H1 (cell line): ENCODE measurements at regions not wholly inside any gene's neighbourhood (a gene's known extent, or its start where the extent isn't known, plus 50 kb on each side); places are given as distances from the start of the nearest gene placed in this dataset.

Experiments used
- CTCF ChIA-PET: fragments of 300-600 bp; sonication (Branson Sonifier 250); formaldehyde crosslinking; loops from one replicate; lab custom pipeline; 2021; ENCODE audit not compliant: partially characterized antibody; lab: Charles Lee
- POLR2A ChIA-PET: fragments of 300-600 bp; sonication (Branson Sonifier 250); formaldehyde crosslinking; loops from one replicate; lab custom pipeline; 2021; ENCODE audit warnings: inconsistent platforms; ENCODE audit not compliant: partially characterized antibody; lab: Charles Lee
- DNase-seq, 2 experiments: peaks; one replicate each; pipeline versions ENCODE4 v3.0.0 to v3.0.0-alpha.2; 2010 to 2022; ENCODE audit warnings: low spot score in 2 of 2, low read depth in 1 of 2, mixed read lengths in 1 of 2
- FAIRE-seq: peaks from 2 replicates; lab custom pipeline; 2011; peaks lifted over from hg19 to GRCh38; lab: Jason Lieb, UNC
- H2AFZ ChIP-seq: 2 replicates; pipeline ENCODE4 v1.8.1; 2012; ENCODE audit warnings: low read length, inconsistent platforms
- H2AK5ac ChIP-seq: 2 replicates; pipeline ENCODE4 v1.6.1; 2013; ENCODE audit warnings: low read depth, low read length
- H2BK120ac ChIP-seq: replicated peaks from 2 replicates; pipeline ENCODE3; 2013; ENCODE audit warnings: low read depth, low read length, inconsistent platforms
- H2BK12ac ChIP-seq: 2 replicates; pipeline ENCODE4 v1.6.1; 2013; ENCODE audit warnings: low read depth, low read length
- H2BK15ac ChIP-seq: 2 replicates; pipeline ENCODE4 v1.6.1; 2013; ENCODE audit warnings: low read length
- H2BK20ac ChIP-seq: 2 replicates; pipeline ENCODE4 v1.6.1; 2013; ENCODE audit warnings: low read length
- H2BK5ac ChIP-seq: 2 replicates; pipeline ENCODE4 v1.6.1; 2013; ENCODE audit warnings: low read depth, low read length
- H3K14ac ChIP-seq: 2 replicates; pipeline ENCODE4 v1.6.1; 2013; ENCODE audit warnings: inconsistent platforms; ENCODE audit not compliant: insufficient read length
- H3K18ac ChIP-seq: 2 replicates; pipeline ENCODE4 v1.6.1; 2013; ENCODE audit warnings: low read length; ENCODE audit errors: extremely low read depth
- H3K23ac ChIP-seq: 2 replicates; pipeline ENCODE4 v1.6.1; 2013; ENCODE audit warnings: inconsistent platforms; ENCODE audit not compliant: insufficient read length
- H3K23me2 ChIP-seq: 2 replicates; pipeline ENCODE4 v1.6.1; 2013; ENCODE audit warnings: low read depth, low read length
- H3K27ac ChIP-seq: 2 replicates; pipeline ENCODE4 v1.6.1; 2011; ENCODE audit warnings: low read depth, low read length, inconsistent platforms
- H3K27me3 ChIP-seq, 4 experiments: replicated peaks in 1 of 4; 1 replicate in 1 of 4; 2 replicates in 3 of 4; pipeline versions ENCODE4 v1.6.1 to v1.8.1; 2011 to 2013; ENCODE audit warnings: low read length in 3 of 4, mild to moderate bottlenecking in 3 of 4, inconsistent platforms in 2 of 4, mixed read lengths in 2 of 4, moderate library complexity in 1 of 4; ENCODE audit not compliant: control insufficient read depth in 3 of 4, insufficient read depth in 3 of 4; ENCODE audit errors: extremely low read depth in 1 of 4
- H3K36me3 ChIP-seq, 4 experiments: 2 replicates each; pipeline versions ENCODE4 v1.6.1 to v1.8.1; 2011 to 2013; ENCODE audit warnings: mild to moderate bottlenecking in 4 of 4, low read length in 3 of 4, moderate library complexity in 2 of 4, control low read depth in 1 of 4, inconsistent platforms in 1 of 4; ENCODE audit not compliant: insufficient read depth in 4 of 4, control insufficient read depth in 2 of 4
- H3K4ac ChIP-seq: replicated peaks from 2 replicates; pipeline ENCODE3; 2013; ENCODE audit warnings: low read length, low read depth, mixed read lengths, inconsistent platforms; ENCODE audit not compliant: insufficient read length
- H3K4me1 ChIP-seq, 4 experiments: replicated peaks in 1 of 4; 1 replicate in 1 of 4; 2 replicates in 3 of 4; pipeline versions ENCODE4 v1.6.1 to v1.8.1; 2011 to 2013; ENCODE audit warnings: low read length in 3 of 4, inconsistent platforms in 2 of 4, mixed read lengths in 1 of 4; ENCODE audit not compliant: insufficient read depth in 4 of 4, control insufficient read depth in 3 of 4
- H3K4me2 ChIP-seq, 2 experiments: 2 replicates each; pipeline versions ENCODE4 v1.6.1 to v1.8.1; 2011 to 2013; ENCODE audit warnings: low read depth in 2 of 2, low read length in 2 of 2, control low read depth in 1 of 2, inconsistent platforms in 1 of 2, mild to moderate bottlenecking in 1 of 2; ENCODE audit not compliant: insufficient read depth in 1 of 2
- H3K4me3 ChIP-seq, 4 experiments: fragments of 200-600, 300-600 bp in 1 of 4; sonication (generic), shearing (Covaris generic), sonication (Bioruptor Twin) in 1 of 4; 2 replicates each; pipeline versions ENCODE4 v1.5.1 to v1.8.1; 2011 to 2016; ENCODE audit warnings: low read length in 4 of 4, low read depth in 3 of 4, control low read depth in 2 of 4, inconsistent platforms in 2 of 4, mild to moderate bottlenecking in 2 of 4, mixed read lengths in 1 of 4, moderate library complexity in 1 of 4; ENCODE audit not compliant: insufficient read depth in 2 of 4; ENCODE audit errors: extremely low read depth in 1 of 4
- H3K56ac ChIP-seq: replicated peaks from 2 replicates; pipeline ENCODE3; 2013; ENCODE audit warnings: low read depth, mild to moderate bottlenecking, mixed read lengths, low read length, inconsistent platforms; ENCODE audit not compliant: insufficient read length
- H3K79me1 ChIP-seq: 2 replicates; pipeline ENCODE4 v1.6.1; 2013; ENCODE audit warnings: low read depth, low read length, control low read depth
- H3K79me2 ChIP-seq, 2 experiments: 2 replicates each; pipeline versions ENCODE4 v1.6.1 to v1.8.1; 2012 to 2013; ENCODE audit warnings: low read length in 2 of 2, mild to moderate bottlenecking in 2 of 2, inconsistent platforms in 1 of 2; ENCODE audit not compliant: insufficient read depth in 2 of 2, control insufficient read depth in 1 of 2
- H3K9ac ChIP-seq, 4 experiments: replicated peaks in 1 of 4; 1 replicate in 1 of 4; 2 replicates in 3 of 4; pipeline versions ENCODE4 v1.6.1 to v1.8.1; 2011 to 2013; ENCODE audit warnings: low read depth in 3 of 4, low read length in 3 of 4, control low read depth in 2 of 4, mild to moderate bottlenecking in 2 of 4, moderate library complexity in 2 of 4, inconsistent platforms in 1 of 4; ENCODE audit errors: extremely low read depth in 1 of 4
- H3K9me3 ChIP-seq, 2 experiments: 2 replicates each; pipeline versions ENCODE4 v1.6.1 to v1.8.1; 2012 to 2013; ENCODE audit warnings: mild to moderate bottlenecking in 2 of 2, moderate library complexity in 2 of 2, control low read depth in 1 of 2, inconsistent platforms in 1 of 2, low read depth in 1 of 2, low read length in 1 of 2, mixed read lengths in 1 of 2; ENCODE audit not compliant: insufficient read depth in 2 of 2
- H4K20me1 ChIP-seq, 2 experiments: replicated peaks in 1 of 2; 2 replicates each; pipeline versions ENCODE3 to v1.8.1; 2011 to 2013; ENCODE audit warnings: inconsistent platforms in 2 of 2, low read length in 2 of 2, mild to moderate bottlenecking in 1 of 2; ENCODE audit not compliant: insufficient read depth in 2 of 2, control insufficient read depth in 1 of 2
- H4K5ac ChIP-seq: 2 replicates; pipeline ENCODE4 v1.6.1; 2013; ENCODE audit warnings: low read length, low read depth, mixed read lengths, inconsistent platforms; ENCODE audit not compliant: insufficient read length
- H4K8ac ChIP-seq: 2 replicates; pipeline ENCODE4 v1.8.0; 2013; ENCODE audit warnings: mild to moderate bottlenecking, moderate library complexity, low read length, inconsistent platforms; ENCODE audit not compliant: insufficient read depth; ENCODE audit errors: extremely low read depth
- H4K91ac ChIP-seq: replicated peaks from 2 replicates; pipeline ENCODE3; 2013; ENCODE audit warnings: low read length, mixed read lengths, inconsistent platforms; ENCODE audit not compliant: insufficient read length
- CHD1 ChIP-seq: IDR thresholded peaks from 2 replicates; pipeline ENCODE4 v1.6.1; 2012; ENCODE audit warnings: low read depth, low read length, improper control_type of control experiment
- HDAC6 ChIP-seq: IDR thresholded peaks from one replicate; pipeline ENCODE4 v1.7.1; 2012; ENCODE audit warnings: low read depth, mild to moderate bottlenecking, inconsistent platforms, low read length, moderate library complexity
- MAFK ChIP-seq: IDR thresholded peaks from 2 replicates; pipeline ENCODE4 v1.6.1; 2012; ENCODE audit warnings: low read depth, mild to moderate bottlenecking, improper control_type of control experiment, low read length
- POLR2A ChIP-seq, 2 experiments: IDR thresholded peaks; 1 replicate in 1 of 2; 2 replicates in 1 of 2; pipeline ENCODE4 v1.6.1; 2011; ENCODE audit warnings: low read depth in 2 of 2, low read length in 2 of 2, mild to moderate bottlenecking in 2 of 2; ENCODE audit errors: control extremely low read depth in 1 of 2
- WGBS, 2 experiments: shearing (Covaris generic) in 1 of 2; methylation state at CpG; one replicate each; pipeline versions ENCODE4 v1.1.6 to v1.1.7; 2013 to 2015; ENCODE audit warnings: low lambda C conversion rate in 2 of 2, mixed read lengths in 2 of 2, inconsistent platforms in 1 of 2, low coverage in 1 of 2, missing lambda C conversion rate in 1 of 2; ENCODE audit not compliant: insufficient replicate concordance in 2 of 2, insufficient coverage in 1 of 2, insufficient read length in 1 of 2; ENCODE audit errors: extremely low coverage in 1 of 2, missing lambda C conversion rate in 1 of 2; 5-methylcytosine and 5-hydroxymethylcytosine counted together
- TF ChIP-seq, protein P1 (sequence below): IDR thresholded peaks from 2 replicates; pipeline ENCODE4 v1.6.1; 2011; ENCODE audit warnings: low read depth, mild to moderate bottlenecking, low read length; ENCODE audit not compliant: insufficient read depth

DNA sequence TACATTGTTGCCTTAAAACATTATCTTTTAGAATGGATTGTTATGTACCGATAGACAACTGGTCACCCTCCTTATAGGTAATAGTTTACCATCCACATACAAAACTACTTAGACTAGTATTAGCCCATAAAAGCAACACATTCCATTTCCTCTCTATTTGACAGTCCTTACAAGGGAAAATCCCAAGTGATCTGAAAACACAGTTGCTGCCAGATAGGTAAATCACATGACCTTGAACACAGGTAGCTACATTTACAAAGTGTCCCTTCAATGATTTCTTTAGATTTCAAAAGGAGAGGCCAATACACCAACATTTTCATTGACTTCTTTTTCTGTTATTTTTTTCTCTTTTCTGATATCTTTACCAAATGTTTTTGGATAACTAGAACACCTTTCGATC lies 102.9 kb upstream of the SMYD2 start:
- WGBS, 2 experiments: 89% methylated on average over 2 of the region's 2 CpGs; no CpG with 5 or more reads in 1 of the 2 experiments
- TF ChIP-seq, protein P1, sequence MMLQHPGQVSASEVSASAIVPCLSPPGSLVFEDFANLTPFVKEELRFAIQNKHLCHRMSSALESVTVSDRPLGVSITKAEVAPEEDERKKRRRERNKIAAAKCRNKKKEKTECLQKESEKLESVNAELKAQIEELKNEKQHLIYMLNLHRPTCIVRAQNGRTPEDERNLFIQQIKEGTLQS: no peak
- TF ChIP-seq HDAC6: no peak
- TF ChIP-seq MAFK: no peak
- no peak for TF ChIP-seq POLR2A (IDR thresholded peaks at IDR 0.05; ENCODE audit: control extremely low read depth in 1 of 2, low read depth in 2 of 2, low read length in 2 of 2)
- no peak for TF ChIP-seq CHD1

More for the DNA sequence above, 102.9 kb upstream of the SMYD2 start:
- no peak for FAIRE-seq
- no peak overlapping the region for H2BK20ac ChIP-seq
- no peaks in the 10 kb centered on the region for H3K9me3 ChIP-seq
- H3K4me1 ChIP-seq: no peaks in the 10 kb centered on the region
- no peak overlapping the region for H4K91ac ChIP-seq
- no peak overlapping the region for H2AFZ ChIP-seq
- H3K79me2 ChIP-seq: no peaks in the 10 kb centered on the region
- no peak overlapping the region for H2AK5ac ChIP-seq
- ChIA-PET CTCF (interaction anchor here (1.0 to 2.5 kb wide), 2 partner anchors 9 to 55 kb away, joined by 5 to 7 read pairs; no protein-coding TSS in a partner anchor), POLR2A (no interaction called here)
- no peak overlapping the region for H2BK120ac ChIP-seq
- no peak overlapping the region for H3K56ac ChIP-seq
- H3K18ac ChIP-seq: no peak overlapping the region
- H3K27me3 ChIP-seq: peaks cover 0 to 2% (median 0%) of the 10 kb centered on the region in 4 experiments; a peak in 1 of 7 replicates
- H2BK15ac ChIP-seq: no peak overlapping the region
- no peaks in the 10 kb centered on the region for H3K36me3 ChIP-seq
- H3K9ac ChIP-seq: no peak overlapping the region
- H3K14ac ChIP-seq: no peak overlapping the region
- no peak overlapping the region for H3K23ac ChIP-seq
- H3K23me2 ChIP-seq: no peaks in the 10 kb centered on the region
- H4K8ac ChIP-seq: no peak overlapping the region
- no peak overlapping the region for H3K4ac ChIP-seq
- no peak overlapping the region for H2BK5ac ChIP-seq
- H2BK12ac ChIP-seq: no peak overlapping the region
- no peak overlapping the region for H3K4me3 ChIP-seq
- no peak overlapping the region for H3K4me2 ChIP-seq
- H4K20me1 ChIP-seq: no peaks in the 10 kb centered on the region
- H3K79me1 ChIP-seq: no peaks in the 10 kb centered on the region
- no peak for DNase-seq
- H3K27ac ChIP-seq: no peak overlapping the region
- H4K5ac ChIP-seq: no peak overlapping the region
